A549 (cell line): ENCODE measurements at regions not wholly inside any gene's neighbourhood (a gene's known extent, or its start where the extent isn't known, plus 50 kb on each side); places are given as distances from the start of the nearest gene placed in this dataset.

ENCODE experiments used
- CHD2 ChIP-seq: fragments of 150-350 bp; IDR thresholded peaks from 2 replicates; pipeline ENCODE4 v1.6.1; 2014; ENCODE audit warnings: low read length; ENCODE audit not compliant: partially characterized antibody
- FOSL2 ChIP-seq, 2 experiments: fragments of 450-650 bp in 1 of 2; fragments of >200 bp in 1 of 2; sonication (Bioruptor Twin) in 1 of 2; formaldehyde crosslinking; IDR thresholded peaks; 2 replicates each; pipeline versions ENCODE4 v1.5.0 to v1.6.1; 2016 to 2020; ENCODE audit warnings: mild to moderate bottlenecking in 1 of 2, moderate library complexity in 1 of 2
- POLR2AphosphoS2 ChIP-seq: conservative IDR thresholded peaks from 2 replicates; pipeline ENCODE4 v1.6.1; 2012; ENCODE audit warnings: low read length, improper control_type of control experiment, inconsistent platforms
- USF2 ChIP-seq: fragments of 450-650 bp; IDR thresholded peaks from 2 replicates; pipeline ENCODE4 v1.6.1; 2014; ENCODE audit warnings: antibody characterized with exemption
- TF ChIP-seq, protein P1 (sequence below): fragments of >200 bp; sonication (Bioruptor Twin); formaldehyde crosslinking; IDR thresholded peaks from 3 replicates; pipeline ENCODE4 v1.5.1; 2016
- TF ChIP-seq, protein P2 (sequence below): fragments of 200-600 bp; sonication (generic); IDR thresholded peaks from 2 replicates; pipeline ENCODE4 v1.6.1; 2016; ENCODE audit warnings: antibody characterized with exemption, mild to moderate bottlenecking, moderate library complexity

DNA sequence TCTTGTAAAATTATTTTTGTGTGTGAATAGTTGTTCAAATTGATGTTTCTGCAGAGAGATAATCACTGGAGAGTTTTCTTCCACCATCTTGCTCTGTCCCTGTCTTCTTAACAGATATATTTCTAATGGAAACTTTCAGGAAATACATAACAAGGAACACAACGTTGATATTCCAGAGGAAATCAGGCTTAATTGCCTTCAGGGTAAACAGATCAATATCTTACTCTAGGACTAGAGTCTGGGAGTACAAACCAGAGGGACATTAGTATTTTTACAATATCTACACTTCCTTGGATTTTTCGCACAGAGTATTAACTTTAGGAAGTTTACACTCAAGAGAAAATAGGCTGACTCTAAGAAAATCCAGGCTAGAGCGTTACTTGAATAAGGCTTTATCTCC, 159.1 kb downstream of the PFKFB3 start:
- TF ChIP-seq FOSL2 (IDR thresholded peaks at IDR 0.05), result no peak
- TF ChIP-seq FOSL2 (CRISPR knock-in tag; IDR thresholded peaks at IDR 0.05), result no peak
- no peak for TF ChIP-seq CHD2
- TF ChIP-seq POLR2AphosphoS2, result no peak
- TF ChIP-seq, protein P1, sequence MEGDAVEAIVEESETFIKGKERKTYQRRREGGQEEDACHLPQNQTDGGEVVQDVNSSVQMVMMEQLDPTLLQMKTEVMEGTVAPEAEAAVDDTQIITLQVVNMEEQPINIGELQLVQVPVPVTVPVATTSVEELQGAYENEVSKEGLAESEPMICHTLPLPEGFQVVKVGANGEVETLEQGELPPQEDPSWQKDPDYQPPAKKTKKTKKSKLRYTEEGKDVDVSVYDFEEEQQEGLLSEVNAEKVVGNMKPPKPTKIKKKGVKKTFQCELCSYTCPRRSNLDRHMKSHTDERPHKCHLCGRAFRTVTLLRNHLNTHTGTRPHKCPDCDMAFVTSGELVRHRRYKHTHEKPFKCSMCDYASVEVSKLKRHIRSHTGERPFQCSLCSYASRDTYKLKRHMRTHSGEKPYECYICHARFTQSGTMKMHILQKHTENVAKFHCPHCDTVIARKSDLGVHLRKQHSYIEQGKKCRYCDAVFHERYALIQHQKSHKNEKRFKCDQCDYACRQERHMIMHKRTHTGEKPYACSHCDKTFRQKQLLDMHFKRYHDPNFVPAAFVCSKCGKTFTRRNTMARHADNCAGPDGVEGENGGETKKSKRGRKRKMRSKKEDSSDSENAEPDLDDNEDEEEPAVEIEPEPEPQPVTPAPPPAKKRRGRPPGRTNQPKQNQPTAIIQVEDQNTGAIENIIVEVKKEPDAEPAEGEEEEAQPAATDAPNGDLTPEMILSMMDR, result no peak
- TF ChIP-seq, protein P2, sequence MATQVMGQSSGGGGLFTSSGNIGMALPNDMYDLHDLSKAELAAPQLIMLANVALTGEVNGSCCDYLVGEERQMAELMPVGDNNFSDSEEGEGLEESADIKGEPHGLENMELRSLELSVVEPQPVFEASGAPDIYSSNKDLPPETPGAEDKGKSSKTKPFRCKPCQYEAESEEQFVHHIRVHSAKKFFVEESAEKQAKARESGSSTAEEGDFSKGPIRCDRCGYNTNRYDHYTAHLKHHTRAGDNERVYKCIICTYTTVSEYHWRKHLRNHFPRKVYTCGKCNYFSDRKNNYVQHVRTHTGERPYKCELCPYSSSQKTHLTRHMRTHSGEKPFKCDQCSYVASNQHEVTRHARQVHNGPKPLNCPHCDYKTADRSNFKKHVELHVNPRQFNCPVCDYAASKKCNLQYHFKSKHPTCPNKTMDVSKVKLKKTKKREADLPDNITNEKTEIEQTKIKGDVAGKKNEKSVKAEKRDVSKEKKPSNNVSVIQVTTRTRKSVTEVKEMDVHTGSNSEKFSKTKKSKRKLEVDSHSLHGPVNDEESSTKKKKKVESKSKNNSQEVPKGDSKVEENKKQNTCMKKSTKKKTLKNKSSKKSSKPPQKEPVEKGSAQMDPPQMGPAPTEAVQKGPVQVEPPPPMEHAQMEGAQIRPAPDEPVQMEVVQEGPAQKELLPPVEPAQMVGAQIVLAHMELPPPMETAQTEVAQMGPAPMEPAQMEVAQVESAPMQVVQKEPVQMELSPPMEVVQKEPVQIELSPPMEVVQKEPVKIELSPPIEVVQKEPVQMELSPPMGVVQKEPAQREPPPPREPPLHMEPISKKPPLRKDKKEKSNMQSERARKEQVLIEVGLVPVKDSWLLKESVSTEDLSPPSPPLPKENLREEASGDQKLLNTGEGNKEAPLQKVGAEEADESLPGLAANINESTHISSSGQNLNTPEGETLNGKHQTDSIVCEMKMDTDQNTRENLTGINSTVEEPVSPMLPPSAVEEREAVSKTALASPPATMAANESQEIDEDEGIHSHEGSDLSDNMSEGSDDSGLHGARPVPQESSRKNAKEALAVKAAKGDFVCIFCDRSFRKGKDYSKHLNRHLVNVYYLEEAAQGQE, result no peak
- TF ChIP-seq USF2, result no peak
